GM12892 (cell line): ENCODE measurements at regions not wholly inside any gene's neighbourhood (a gene's known extent, or its start where the extent isn't known, plus 50 kb on each side); places are given as distances from the start of the nearest gene placed in this dataset.

Experiments used
- POLR2A ChIP-seq: IDR thresholded peaks from 2 replicates; pipeline ENCODE4 v1.6.1; 2011; ENCODE audit warnings: low read depth, low read length, control low read depth
- POLR2AphosphoS5 ChIP-seq: IDR thresholded peaks from 2 replicates; pipeline ENCODE4 v1.6.1; 2011; ENCODE audit warnings: low read depth, low read length, control low read depth
- TAF1 ChIP-seq: IDR thresholded peaks from 2 replicates; pipeline ENCODE4 v1.6.1; 2011; ENCODE audit warnings: low read depth, mild to moderate bottlenecking, control low read depth, low read length, borderline replicate concordance

GRCh38 chr12:73517859-73518258, 1019.8 kb upstream of the ATXN7L3B start:
- TF ChIP-seq POLR2A, result no peak
- no peak for TF ChIP-seq POLR2AphosphoS5
- no peak for TF ChIP-seq TAF1
